H9 (cell line): ENCODE measurements at regions not wholly inside any gene's neighbourhood (a gene's known extent, or its start where the extent isn't known, plus 50 kb on each side); places are given as distances from the start of the nearest gene placed in this dataset.

ENCODE experiments used
- DNase-seq: peaks from one replicate; pipeline ENCODE4 v3.0.0-alpha.2; 2017
- H2AFZ ChIP-seq: one replicate; pipeline ENCODE4 v1.6.1; 2013; ENCODE audit warnings: mild to moderate bottlenecking, low read length, control low read depth, moderate library complexity
- H2AK5ac ChIP-seq: 2 replicates; pipeline ENCODE4 v1.6.1; 2013; ENCODE audit warnings: low read length, control low read depth, mixed read lengths; ENCODE audit not compliant: insufficient read length
- H2BK120ac ChIP-seq: one replicate; pipeline ENCODE4 v1.6.1; 2013; ENCODE audit warnings: low read depth, mild to moderate bottlenecking, low read length, control low read depth, inconsistent platforms; ENCODE audit not compliant: poor library complexity, severe bottlenecking
- H2BK12ac ChIP-seq: 2 replicates; pipeline ENCODE4 v1.6.1; 2013; ENCODE audit warnings: low read length, control low read depth, mixed read lengths, low read depth; ENCODE audit not compliant: insufficient read length
- H2BK15ac ChIP-seq: 2 replicates; pipeline ENCODE4 v1.6.1; 2013; ENCODE audit warnings: low read depth, low read length, control low read depth
- H2BK20ac ChIP-seq: one replicate; pipeline ENCODE4 v1.6.1; 2013; ENCODE audit warnings: low read depth, mild to moderate bottlenecking, low read length, control low read depth, inconsistent platforms; ENCODE audit not compliant: poor library complexity, severe bottlenecking
- H2BK5ac ChIP-seq: 2 replicates; pipeline ENCODE4 v1.6.1; 2013; ENCODE audit warnings: low read length, control low read depth, mixed read lengths; ENCODE audit not compliant: insufficient read length
- H3K14ac ChIP-seq: 2 replicates; pipeline ENCODE4 v1.6.1; 2013; ENCODE audit warnings: low read length, control low read depth; ENCODE audit not compliant: insufficient read depth
- H3K18ac ChIP-seq: 2 replicates; pipeline ENCODE4 v1.6.1; 2013; ENCODE audit warnings: low read depth, mild to moderate bottlenecking, mixed read lengths, low read length, control low read depth; ENCODE audit not compliant: insufficient read length
- H3K23ac ChIP-seq: 2 replicates; pipeline ENCODE4 v1.6.1; 2013; ENCODE audit warnings: low read length, control low read depth, mixed read lengths, low read depth; ENCODE audit not compliant: insufficient read length
- H3K23me2 ChIP-seq: 2 replicates; pipeline ENCODE4 v1.6.1; 2013; ENCODE audit warnings: low read depth, mild to moderate bottlenecking, mixed read lengths, low read length, control low read depth; ENCODE audit not compliant: insufficient read length, poor library complexity, severe bottlenecking
- H3K27ac ChIP-seq: 2 replicates; pipeline ENCODE4 v1.5.1; 2013; ENCODE audit warnings: low read length, control low read depth, mixed read lengths, low read depth; ENCODE audit not compliant: insufficient read length
- H3K27me3 ChIP-seq: 2 replicates; pipeline ENCODE4 v1.6.1; 2013; ENCODE audit warnings: low read length, control low read depth, inconsistent platforms; ENCODE audit not compliant: insufficient read depth
- H3K4ac ChIP-seq: 2 replicates; pipeline ENCODE4 v1.6.1; 2013; ENCODE audit warnings: low read depth, mild to moderate bottlenecking, control low read depth, inconsistent platforms, low read length, moderate library complexity
- H3K4me1 ChIP-seq: 2 replicates; pipeline ENCODE4 v1.6.1; 2013; ENCODE audit warnings: low read length, control low read depth, inconsistent platforms; ENCODE audit not compliant: insufficient read depth
- H3K4me2 ChIP-seq: 2 replicates; pipeline ENCODE4 v1.6.1; 2013; ENCODE audit warnings: low read length, control low read depth, mixed read lengths; ENCODE audit not compliant: insufficient read length, insufficient read depth
- H3K56ac ChIP-seq: 2 replicates; pipeline ENCODE4 v1.6.1; 2013; ENCODE audit warnings: low read depth, mild to moderate bottlenecking, mixed read lengths, low read length, control low read depth; ENCODE audit not compliant: insufficient read length
- H3K79me1 ChIP-seq: 2 replicates; pipeline ENCODE4 v1.6.1; 2013; ENCODE audit warnings: low read depth, mild to moderate bottlenecking, moderate library complexity, low read length, control low read depth, inconsistent platforms; ENCODE audit not compliant: insufficient read depth, poor library complexity, severe bottlenecking
- H3K79me2 ChIP-seq: 2 replicates; pipeline ENCODE4 v1.6.1; 2013; ENCODE audit warnings: low read length, control low read depth, inconsistent platforms; ENCODE audit not compliant: insufficient read depth
- H3K9ac ChIP-seq: 2 replicates; pipeline ENCODE4 v1.6.1; 2013; ENCODE audit warnings: low read length, control low read depth, mixed read lengths; ENCODE audit not compliant: insufficient read length; ENCODE audit errors: extremely low read depth
- H3K9me3 ChIP-seq: one replicate; pipeline ENCODE4 v1.6.1; 2013; ENCODE audit warnings: low read depth, low read length, inconsistent platforms; ENCODE audit not compliant: control insufficient read depth
- H3T11ph ChIP-seq: one replicate; pipeline ENCODE4 v1.6.1; 2013; ENCODE audit warnings: mild to moderate bottlenecking, low read length, control low read depth, inconsistent platforms
- H4K20me1 ChIP-seq: one replicate; pipeline ENCODE4 v1.6.1; 2013; ENCODE audit not compliant: control insufficient read depth, insufficient read length, insufficient read depth
- H4K5ac ChIP-seq: 2 replicates; pipeline ENCODE4 v1.6.1; 2013; ENCODE audit warnings: low read depth, mild to moderate bottlenecking, mixed read lengths, low read length, control low read depth; ENCODE audit not compliant: insufficient read length
- H4K8ac ChIP-seq: replicated peaks from 2 replicates; pipeline ENCODE4 v1.6.1; 2013; ENCODE audit warnings: low read length, control low read depth, mixed read lengths, low read depth; ENCODE audit not compliant: insufficient read length
- H4K91ac ChIP-seq: 2 replicates; pipeline ENCODE4 v1.6.1; 2013; ENCODE audit warnings: low read depth, mild to moderate bottlenecking, moderate library complexity, mixed read lengths, low read length, control low read depth; ENCODE audit not compliant: insufficient read length
- H3K27ac Mint-ChIP-seq, 3 experiments: 2 replicates in 2 of 3; 3 replicates in 1 of 3; pipeline ENCODE4 v1.8.0; 2020 to 2021; ENCODE audit warnings: mixed read lengths in 3 of 3, mild to moderate bottlenecking in 1 of 3, moderate library complexity in 1 of 3
- H3K27me3 Mint-ChIP-seq: 2 replicates; pipeline ENCODE4 v1.8.0; 2021; ENCODE audit warnings: low read depth, mild to moderate bottlenecking, moderate library complexity, mixed read lengths
- H3K36me3 Mint-ChIP-seq, 3 experiments: 2 replicates in 2 of 3; 3 replicates in 1 of 3; pipeline ENCODE4 v1.8.0; 2020 to 2021; ENCODE audit warnings: low read depth in 3 of 3, mixed read lengths in 3 of 3; ENCODE audit not compliant: insufficient read depth in 1 of 3
- H3K4me1 Mint-ChIP-seq, 2 experiments: 2 replicates each; pipeline ENCODE4 v1.8.0; 2020; ENCODE audit warnings: mixed read lengths in 2 of 2
- H3K4me3 Mint-ChIP-seq, 2 experiments: 2 replicates in 1 of 2; 3 replicates in 1 of 2; pipeline ENCODE4 v1.8.0; 2020 to 2021; ENCODE audit warnings: mild to moderate bottlenecking in 2 of 2, mixed read lengths in 2 of 2, moderate library complexity in 1 of 2
- H3K9me3 Mint-ChIP-seq, 2 experiments: 2 replicates in 1 of 2; 3 replicates in 1 of 2; pipeline ENCODE4 v1.8.0; 2020; ENCODE audit warnings: mild to moderate bottlenecking in 2 of 2, mixed read lengths in 2 of 2, moderate library complexity in 1 of 2
- CTCF ChIP-seq: fragments of 200-600 bp; sonication (generic); conservative IDR thresholded peaks from 3 replicates; pipeline ENCODE4 v1.8.0; 2021; ENCODE audit warnings: antibody characterized with exemption, mild to moderate bottlenecking
- WGBS: extraction: QIAGEN DNeasy Blood & Tissue Kit; methylation state at CpG from one replicate; pipeline ENCODE4 v1.1.7; 2013; ENCODE audit warnings: missing lambda C conversion rate, low lambda C conversion rate, mixed read lengths; ENCODE audit not compliant: insufficient read length; ENCODE audit errors: extremely low coverage; 5-methylcytosine and 5-hydroxymethylcytosine counted together

GRCh38 chr10:31186225-31187000 lies 132.6 kb upstream of the ZEB1 start:
- H3K14ac ChIP-seq: no peak overlapping the region; the same call in 1 of the 2 replicates
- Mint-ChIP-seq H3K9me3 (no peaks in the 10 kb centered on the region; a peak in 2 of 5 replicates), H3K36me3 (no peaks in the 10 kb centered on the region), H3K4me3 (no peak overlapping the region), H3K27ac (peak overlapping the region in 1 of 3 experiments; percentile 91; a peak in 3 of 7 replicates), H3K4me1 (peaks cover 2 to 5% of the 10 kb centered on the region in 2 experiments; a peak in 3 of 4 replicates), H3K27me3 (peaks cover 1% of the 10 kb centered on the region; the same call in 1 of the 2 replicates)
- no peaks in the 10 kb centered on the region for H3K9me3 ChIP-seq
- no peak overlapping the region for H3K56ac ChIP-seq
- H4K20me1 ChIP-seq: no peaks in the 10 kb centered on the region
- H3K23ac ChIP-seq: no peak overlapping the region
- WGBS: no CpG with 5 or more reads among the region's 7 CpGs
- no peak overlapping the region for H3K4me2 ChIP-seq
- no peak overlapping the region for H3K27ac ChIP-seq
- no peaks in the 10 kb centered on the region for H3K79me2 ChIP-seq
- H3K18ac ChIP-seq: no peak overlapping the region
- no peak overlapping the region for H3T11ph ChIP-seq
- H3K4ac ChIP-seq: no peak overlapping the region; the same call in 1 of the 2 replicates
- no peaks in the 10 kb centered on the region for H3K79me1 ChIP-seq
- H3K4me1 ChIP-seq: no peaks in the 10 kb centered on the region; the same call in 1 of the 2 replicates
- H4K5ac ChIP-seq: no peak overlapping the region
- no peak overlapping the region for H4K8ac ChIP-seq
- H2BK20ac ChIP-seq: no peak overlapping the region
- TF ChIP-seq CTCF: peak; percentile 70
- no peak overlapping the region for H3K9ac ChIP-seq
- no peak overlapping the region for H2BK12ac ChIP-seq
- DNase-seq: peak; percentile 61
- H2BK5ac ChIP-seq: no peak overlapping the region
- H4K91ac ChIP-seq: no peak overlapping the region
- no peaks in the 10 kb centered on the region for H3K23me2 ChIP-seq
- no peaks in the 10 kb centered on the region for H3K27me3 ChIP-seq
- H2AFZ ChIP-seq: no peak overlapping the region
- H2AK5ac ChIP-seq: no peak overlapping the region
- H2BK15ac ChIP-seq: no peak overlapping the region
- no peak overlapping the region for H2BK120ac ChIP-seq
